GM23248 (cell line): ENCODE measurements at regions not wholly inside any gene's neighbourhood (a gene's known extent, or its start where the extent isn't known, plus 50 kb on each side); places are given as distances from the start of the nearest gene placed in this dataset.

Experiments
- EZH2 ChIP-seq: fragments of 200-600 bp; sonication (generic); IDR thresholded peaks from 2 replicates; pipeline ENCODE4 v1.6.1; 2018; ENCODE audit warnings: antibody characterized with exemption, mild to moderate bottlenecking; ENCODE audit not compliant: insufficient read depth, poor library complexity, severe bottlenecking
- EZH2phosphoT487 ChIP-seq: fragments of 200-600 bp; sonication (generic); IDR thresholded peaks from 2 replicates; pipeline ENCODE4 v1.6.1; 2018; ENCODE audit warnings: antibody characterized with exemption, moderate library complexity, mild to moderate bottlenecking, low read depth; ENCODE audit not compliant: insufficient read depth

- no peak for TF ChIP-seq EZH2
- no peak for TF ChIP-seq EZH2phosphoT487
These were observed 99.8 kb upstream of the ARHGAP28 start for GRCh38 chr18:6629635-6630140.
